DND-41 (cell line): ENCODE measurements at regions not wholly inside any gene's neighbourhood (a gene's known extent, or its start where the extent isn't known, plus 50 kb on each side); places are given as distances from the start of the nearest gene placed in this dataset.
"Not testable (repeated sequence)": the region's sequence is repeated elsewhere in the genome, so short reads cannot be mapped to it uniquely, and the experiment has no call there.

ENCODE experiments used
- EZH2 ChIP-seq: IDR thresholded peaks from 3 replicates; pipeline ENCODE4 v1.6.1; 2012; ENCODE audit warnings: borderline replicate concordance, low read depth, mild to moderate bottlenecking, moderate library complexity, low read length, inconsistent platforms; ENCODE audit not compliant: severe bottlenecking
- TF ChIP-seq, protein P1 (sequence below): IDR thresholded peaks from 2 replicates; pipeline ENCODE4 v1.5.1; 2012; ENCODE audit warnings: borderline replicate concordance, low read length, moderate library complexity, mild to moderate bottlenecking; ENCODE audit not compliant: poor library complexity, severe bottlenecking; ENCODE audit errors: extremely low read depth

DNA sequence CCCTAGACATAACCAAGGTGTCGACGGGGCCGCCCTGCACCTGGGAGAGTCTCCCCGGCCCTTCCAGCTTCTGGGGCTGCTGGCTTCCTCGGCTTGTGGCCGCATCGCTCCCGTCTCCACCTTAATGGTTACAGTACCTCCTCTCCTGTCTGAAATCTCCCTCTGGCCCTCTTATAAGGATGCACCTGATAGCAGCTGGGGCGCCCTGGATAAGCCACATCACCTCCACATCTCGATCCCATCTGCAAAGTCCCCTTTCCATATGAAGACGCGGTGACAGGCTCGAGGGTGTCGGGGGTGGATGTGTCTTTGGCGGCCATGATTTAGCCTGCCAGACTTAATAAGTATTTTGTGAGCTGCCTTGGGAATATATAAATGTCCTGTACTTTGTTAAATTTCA is 169.0 kb downstream of the NPIPB11 start:
- TF ChIP-seq, protein P1, sequence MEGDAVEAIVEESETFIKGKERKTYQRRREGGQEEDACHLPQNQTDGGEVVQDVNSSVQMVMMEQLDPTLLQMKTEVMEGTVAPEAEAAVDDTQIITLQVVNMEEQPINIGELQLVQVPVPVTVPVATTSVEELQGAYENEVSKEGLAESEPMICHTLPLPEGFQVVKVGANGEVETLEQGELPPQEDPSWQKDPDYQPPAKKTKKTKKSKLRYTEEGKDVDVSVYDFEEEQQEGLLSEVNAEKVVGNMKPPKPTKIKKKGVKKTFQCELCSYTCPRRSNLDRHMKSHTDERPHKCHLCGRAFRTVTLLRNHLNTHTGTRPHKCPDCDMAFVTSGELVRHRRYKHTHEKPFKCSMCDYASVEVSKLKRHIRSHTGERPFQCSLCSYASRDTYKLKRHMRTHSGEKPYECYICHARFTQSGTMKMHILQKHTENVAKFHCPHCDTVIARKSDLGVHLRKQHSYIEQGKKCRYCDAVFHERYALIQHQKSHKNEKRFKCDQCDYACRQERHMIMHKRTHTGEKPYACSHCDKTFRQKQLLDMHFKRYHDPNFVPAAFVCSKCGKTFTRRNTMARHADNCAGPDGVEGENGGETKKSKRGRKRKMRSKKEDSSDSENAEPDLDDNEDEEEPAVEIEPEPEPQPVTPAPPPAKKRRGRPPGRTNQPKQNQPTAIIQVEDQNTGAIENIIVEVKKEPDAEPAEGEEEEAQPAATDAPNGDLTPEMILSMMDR: not testable (repeated sequence)
- not testable (repeated sequence) for TF ChIP-seq EZH2
